Glomerular endothelial cell (primary cell): ENCODE measurements at regions not wholly inside any gene's neighbourhood (a gene's known extent, or its start where the extent isn't known, plus 50 kb on each side); places are given as distances from the start of the nearest gene placed in this dataset.

ENCODE experiments used
- DNase-seq: peaks from one replicate; pipeline ENCODE4 v3.0.0-alpha.2; 2011; ENCODE audit warnings: low read depth, low spot score; ENCODE audit errors: extremely low read depth

- no peak for DNase-seq
These were observed 168.1 kb upstream of the NOVA1 start for GRCh38 chr14:26765768-26766520.

GRCh38 chr14:26766726-26767125 lies 168.9 kb upstream of the NOVA1 start:
- no peak for DNase-seq

- DNase-seq: no peak
These were observed 176.2 kb upstream of the NOVA1 start for GRCh38 chr14:26773906-26774593.

GRCh38 chr14:26775765-26776563 lies 178.1 kb upstream of the NOVA1 start:
- DNase-seq: peak; percentile 45

GRCh38 chr14:26791117-26791806 lies 193.4 kb upstream of the NOVA1 start:
- DNase-seq: no peak

- DNase-seq: no peak
These were observed 196.9 kb upstream of the NOVA1 start for GRCh38 chr14:26794731-26795130.

GRCh38 chr14:26808407-26808806 lies 210.6 kb upstream of the NOVA1 start:
- peak; percentile 44 for DNase-seq

GRCh38 chr14:26810631-26811030 lies 212.8 kb upstream of the NOVA1 start:
- DNase-seq: no peak

- DNase-seq: no peak
These were observed 214.0 kb upstream of the NOVA1 start for GRCh38 chr14:26811756-26812305.

GRCh38 chr14:26820138-26820537 lies 222.3 kb upstream of the NOVA1 start:
- DNase-seq: no peak

GRCh38 chr14:26820572-26820971 lies 222.7 kb upstream of the NOVA1 start:
- DNase-seq: peak; percentile 56

- DNase-seq: no peak
These were observed 230.9 kb upstream of the NOVA1 start for GRCh38 chr14:26828741-26829140.

GRCh38 chr14:26833621-26834176 lies 235.9 kb upstream of the NOVA1 start:
- DNase-seq: no peak

- DNase-seq: no peak
These were observed 238.2 kb upstream of the NOVA1 start for GRCh38 chr14:26835979-26836570.

- no peak for DNase-seq
These were observed 241.6 kb upstream of the NOVA1 start for GRCh38 chr14:26839481-26839880.

- DNase-seq: no peak
These were observed 243.5 kb upstream of the NOVA1 start for GRCh38 chr14:26841326-26841725.

- peak; percentile 73 for DNase-seq
These were observed 244.3 kb upstream of the NOVA1 start for GRCh38 chr14:26841920-26842741.

- DNase-seq: no peak
These were observed 247.5 kb upstream of the NOVA1 start for GRCh38 chr14:26845151-26845818.

GRCh38 chr14:26846388-26846787 lies 248.6 kb upstream of the NOVA1 start:
- no peak for DNase-seq
